KMS-11 (cell line): ENCODE measurements at regions not wholly inside any gene's neighbourhood (a gene's known extent, or its start where the extent isn't known, plus 50 kb on each side); places are given as distances from the start of the nearest gene placed in this dataset.

Source experiments
- H2AFZ ChIP-seq: fragments of 200-600 bp; sonication (generic); 2 replicates; pipeline ENCODE4 v1.6.1; 2016; ENCODE audit warnings: antibody characterized with exemption, mixed run types, low read depth
- H3K27ac ChIP-seq: fragments of 200-600 bp; sonication (generic); 2 replicates; pipeline ENCODE4 v1.6.1; 2016; ENCODE audit warnings: mild to moderate bottlenecking, mixed run types
- H3K27me3 ChIP-seq: fragments of 200-600 bp; sonication (generic); 2 replicates; pipeline ENCODE4 v1.6.1; 2017; ENCODE audit warnings: mild to moderate bottlenecking, low read depth, mixed run types, moderate library complexity; ENCODE audit not compliant: insufficient read depth
- H3K36me3 ChIP-seq: fragments of 200-600 bp; sonication (generic); 2 replicates; pipeline ENCODE4 v1.6.1; 2017; ENCODE audit warnings: mild to moderate bottlenecking, mixed run types; ENCODE audit not compliant: insufficient read depth
- H3K4me1 ChIP-seq: fragments of 200-600 bp; sonication (generic); 2 replicates; pipeline ENCODE4 v1.6.1; 2016; ENCODE audit warnings: mild to moderate bottlenecking, low read depth, mixed run types; ENCODE audit not compliant: poor library complexity, severe bottlenecking
- H3K4me2 ChIP-seq: fragments of 200-600 bp; sonication (generic); 2 replicates; pipeline ENCODE4 v1.7.0; 2016; ENCODE audit warnings: mild to moderate bottlenecking, mixed run types
- H3K4me3 ChIP-seq: fragments of 200-600 bp; sonication (generic); IDR thresholded peaks from 2 replicates; pipeline ENCODE4 v1.6.1; 2017; ENCODE audit warnings: low read depth, low read length, mixed read lengths; ENCODE audit not compliant: insufficient read depth
- H3K79me2 ChIP-seq: fragments of 200-600 bp; sonication (generic); 2 replicates; pipeline ENCODE4 v1.6.1; 2016; ENCODE audit warnings: low read depth, mixed run types; ENCODE audit not compliant: insufficient read depth
- H3K9ac ChIP-seq: fragments of 200-600 bp; sonication (generic); 2 replicates; pipeline ENCODE4 v1.6.1; 2016; ENCODE audit warnings: mild to moderate bottlenecking, mixed run types
- H4K20me1 ChIP-seq: fragments of 200-600 bp; sonication (generic); 2 replicates; pipeline ENCODE4 v1.6.1; 2016; ENCODE audit warnings: mild to moderate bottlenecking, mixed run types; ENCODE audit not compliant: insufficient read depth
- TF ChIP-seq, protein P1 (sequence below): fragments of 200-600 bp; sonication (generic); conservative IDR thresholded peaks from 2 replicates; pipeline ENCODE4 v1.6.1; 2017; ENCODE audit warnings: low read depth, mild to moderate bottlenecking, antibody characterized with exemption, low read length, moderate library complexity, mixed read lengths

- H3K27ac ChIP-seq, result no peak overlapping the region
- no peaks in the 10 kb centered on the region for H3K27me3 ChIP-seq
- H4K20me1 ChIP-seq, result no peaks in the 10 kb centered on the region
- no peaks in the 10 kb centered on the region for H3K36me3 ChIP-seq
- no peak overlapping the region for H2AFZ ChIP-seq
- no peaks in the 10 kb centered on the region for H3K79me2 ChIP-seq
- no peak overlapping the region for H3K9ac ChIP-seq
- no peaks in the 10 kb centered on the region for H3K4me1 ChIP-seq
- no peak overlapping the region for H3K4me3 ChIP-seq
- TF ChIP-seq, protein P1, sequence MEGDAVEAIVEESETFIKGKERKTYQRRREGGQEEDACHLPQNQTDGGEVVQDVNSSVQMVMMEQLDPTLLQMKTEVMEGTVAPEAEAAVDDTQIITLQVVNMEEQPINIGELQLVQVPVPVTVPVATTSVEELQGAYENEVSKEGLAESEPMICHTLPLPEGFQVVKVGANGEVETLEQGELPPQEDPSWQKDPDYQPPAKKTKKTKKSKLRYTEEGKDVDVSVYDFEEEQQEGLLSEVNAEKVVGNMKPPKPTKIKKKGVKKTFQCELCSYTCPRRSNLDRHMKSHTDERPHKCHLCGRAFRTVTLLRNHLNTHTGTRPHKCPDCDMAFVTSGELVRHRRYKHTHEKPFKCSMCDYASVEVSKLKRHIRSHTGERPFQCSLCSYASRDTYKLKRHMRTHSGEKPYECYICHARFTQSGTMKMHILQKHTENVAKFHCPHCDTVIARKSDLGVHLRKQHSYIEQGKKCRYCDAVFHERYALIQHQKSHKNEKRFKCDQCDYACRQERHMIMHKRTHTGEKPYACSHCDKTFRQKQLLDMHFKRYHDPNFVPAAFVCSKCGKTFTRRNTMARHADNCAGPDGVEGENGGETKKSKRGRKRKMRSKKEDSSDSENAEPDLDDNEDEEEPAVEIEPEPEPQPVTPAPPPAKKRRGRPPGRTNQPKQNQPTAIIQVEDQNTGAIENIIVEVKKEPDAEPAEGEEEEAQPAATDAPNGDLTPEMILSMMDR, result no peak
- H3K4me2 ChIP-seq, result no peak overlapping the region
Observed at GRCh38 chr1:238475712-238476111, 585.0 kb upstream of the ZP4 start.

- Histone ChIP-seq H2AFZ (no peak overlapping the region), H3K4me1 (no peaks in the 10 kb centered on the region), H3K9ac (no peak overlapping the region), H3K27ac (no peak overlapping the region), H3K4me3 (no peak overlapping the region), H3K36me3 (no peaks in the 10 kb centered on the region), H3K4me2 (no peak overlapping the region), H3K27me3 (no peaks in the 10 kb centered on the region), H4K20me1 (no peaks in the 10 kb centered on the region), H3K79me2 (no peaks in the 10 kb centered on the region)
- TF ChIP-seq, protein P1, result no peak
Observed at GRCh38 chr1:238474263-238474662, 583.5 kb upstream of the ZP4 start.

- Histone ChIP-seq H3K4me3 (no peak overlapping the region), H3K79me2 (no peaks in the 10 kb centered on the region), H3K36me3 (no peaks in the 10 kb centered on the region), H3K4me1 (no peaks in the 10 kb centered on the region), H2AFZ (no peak overlapping the region), H3K27me3 (no peaks in the 10 kb centered on the region), H3K4me2 (no peak overlapping the region), H3K9ac (no peak overlapping the region), H3K27ac (no peak overlapping the region), H4K20me1 (no peaks in the 10 kb centered on the region)
- TF ChIP-seq, protein P1, result no peak
Observed at GRCh38 chr1:238469146-238469631, 578.5 kb upstream of the ZP4 start.

DNA sequence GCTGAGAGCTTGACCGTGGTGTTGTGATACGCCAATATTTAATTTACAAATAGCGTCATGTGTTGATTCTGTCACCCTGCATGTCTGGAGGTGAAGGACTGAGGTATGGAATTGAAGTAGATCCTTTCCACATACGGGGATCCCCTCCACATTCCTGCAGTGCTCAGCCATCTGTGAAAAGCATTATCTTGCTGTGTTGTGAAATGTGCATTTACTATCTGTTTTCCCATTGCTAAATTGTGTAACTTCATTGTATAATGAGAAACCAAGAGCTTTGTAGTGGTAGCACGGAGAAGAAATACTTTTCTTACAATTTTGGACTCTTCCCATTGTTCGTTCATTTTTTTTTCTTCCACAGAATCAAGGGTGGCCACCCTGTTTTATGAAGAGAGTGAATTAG, 577.3 kb upstream of the ZP4 start:
- H3K4me1 ChIP-seq, result no peaks in the 10 kb centered on the region
- no peak overlapping the region for H3K4me2 ChIP-seq
- no peaks in the 10 kb centered on the region for H4K20me1 ChIP-seq
- H3K79me2 ChIP-seq, result no peaks in the 10 kb centered on the region
- TF ChIP-seq, protein P1, result no peak
- no peak overlapping the region for H3K4me3 ChIP-seq
- H3K27me3 ChIP-seq, result no peaks in the 10 kb centered on the region
- H2AFZ ChIP-seq, result no peak overlapping the region
- H3K27ac ChIP-seq, result no peak overlapping the region
- H3K36me3 ChIP-seq, result no peaks in the 10 kb centered on the region
- no peak overlapping the region for H3K9ac ChIP-seq
